ENCODE measurements at regions not wholly inside any gene's neighbourhood (a gene's known extent, or its start where the extent isn't known, plus 50 kb on each side); places are given as distances from the start of the nearest gene placed in this dataset.

DNA sequence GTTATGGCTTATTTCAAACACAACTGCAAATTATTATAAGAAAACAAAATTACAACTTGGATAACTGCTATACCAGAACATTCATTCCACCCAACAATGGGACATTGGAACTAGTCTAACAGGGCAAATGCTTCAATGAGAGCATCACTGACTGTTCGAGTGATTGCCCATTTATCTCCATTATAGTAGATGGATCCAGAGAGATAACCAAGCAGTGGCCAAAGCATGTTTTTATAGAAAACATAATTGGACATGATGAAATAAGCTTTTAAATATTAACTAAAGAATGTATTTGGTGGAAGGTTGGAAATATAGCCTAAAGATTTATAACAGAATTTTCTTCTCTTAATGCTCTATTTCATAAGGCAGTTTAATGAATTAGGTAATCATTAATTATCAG is 634.8 kb downstream of the NUP35 start (continued):
- TF ChIP-seq, protein P1, sequence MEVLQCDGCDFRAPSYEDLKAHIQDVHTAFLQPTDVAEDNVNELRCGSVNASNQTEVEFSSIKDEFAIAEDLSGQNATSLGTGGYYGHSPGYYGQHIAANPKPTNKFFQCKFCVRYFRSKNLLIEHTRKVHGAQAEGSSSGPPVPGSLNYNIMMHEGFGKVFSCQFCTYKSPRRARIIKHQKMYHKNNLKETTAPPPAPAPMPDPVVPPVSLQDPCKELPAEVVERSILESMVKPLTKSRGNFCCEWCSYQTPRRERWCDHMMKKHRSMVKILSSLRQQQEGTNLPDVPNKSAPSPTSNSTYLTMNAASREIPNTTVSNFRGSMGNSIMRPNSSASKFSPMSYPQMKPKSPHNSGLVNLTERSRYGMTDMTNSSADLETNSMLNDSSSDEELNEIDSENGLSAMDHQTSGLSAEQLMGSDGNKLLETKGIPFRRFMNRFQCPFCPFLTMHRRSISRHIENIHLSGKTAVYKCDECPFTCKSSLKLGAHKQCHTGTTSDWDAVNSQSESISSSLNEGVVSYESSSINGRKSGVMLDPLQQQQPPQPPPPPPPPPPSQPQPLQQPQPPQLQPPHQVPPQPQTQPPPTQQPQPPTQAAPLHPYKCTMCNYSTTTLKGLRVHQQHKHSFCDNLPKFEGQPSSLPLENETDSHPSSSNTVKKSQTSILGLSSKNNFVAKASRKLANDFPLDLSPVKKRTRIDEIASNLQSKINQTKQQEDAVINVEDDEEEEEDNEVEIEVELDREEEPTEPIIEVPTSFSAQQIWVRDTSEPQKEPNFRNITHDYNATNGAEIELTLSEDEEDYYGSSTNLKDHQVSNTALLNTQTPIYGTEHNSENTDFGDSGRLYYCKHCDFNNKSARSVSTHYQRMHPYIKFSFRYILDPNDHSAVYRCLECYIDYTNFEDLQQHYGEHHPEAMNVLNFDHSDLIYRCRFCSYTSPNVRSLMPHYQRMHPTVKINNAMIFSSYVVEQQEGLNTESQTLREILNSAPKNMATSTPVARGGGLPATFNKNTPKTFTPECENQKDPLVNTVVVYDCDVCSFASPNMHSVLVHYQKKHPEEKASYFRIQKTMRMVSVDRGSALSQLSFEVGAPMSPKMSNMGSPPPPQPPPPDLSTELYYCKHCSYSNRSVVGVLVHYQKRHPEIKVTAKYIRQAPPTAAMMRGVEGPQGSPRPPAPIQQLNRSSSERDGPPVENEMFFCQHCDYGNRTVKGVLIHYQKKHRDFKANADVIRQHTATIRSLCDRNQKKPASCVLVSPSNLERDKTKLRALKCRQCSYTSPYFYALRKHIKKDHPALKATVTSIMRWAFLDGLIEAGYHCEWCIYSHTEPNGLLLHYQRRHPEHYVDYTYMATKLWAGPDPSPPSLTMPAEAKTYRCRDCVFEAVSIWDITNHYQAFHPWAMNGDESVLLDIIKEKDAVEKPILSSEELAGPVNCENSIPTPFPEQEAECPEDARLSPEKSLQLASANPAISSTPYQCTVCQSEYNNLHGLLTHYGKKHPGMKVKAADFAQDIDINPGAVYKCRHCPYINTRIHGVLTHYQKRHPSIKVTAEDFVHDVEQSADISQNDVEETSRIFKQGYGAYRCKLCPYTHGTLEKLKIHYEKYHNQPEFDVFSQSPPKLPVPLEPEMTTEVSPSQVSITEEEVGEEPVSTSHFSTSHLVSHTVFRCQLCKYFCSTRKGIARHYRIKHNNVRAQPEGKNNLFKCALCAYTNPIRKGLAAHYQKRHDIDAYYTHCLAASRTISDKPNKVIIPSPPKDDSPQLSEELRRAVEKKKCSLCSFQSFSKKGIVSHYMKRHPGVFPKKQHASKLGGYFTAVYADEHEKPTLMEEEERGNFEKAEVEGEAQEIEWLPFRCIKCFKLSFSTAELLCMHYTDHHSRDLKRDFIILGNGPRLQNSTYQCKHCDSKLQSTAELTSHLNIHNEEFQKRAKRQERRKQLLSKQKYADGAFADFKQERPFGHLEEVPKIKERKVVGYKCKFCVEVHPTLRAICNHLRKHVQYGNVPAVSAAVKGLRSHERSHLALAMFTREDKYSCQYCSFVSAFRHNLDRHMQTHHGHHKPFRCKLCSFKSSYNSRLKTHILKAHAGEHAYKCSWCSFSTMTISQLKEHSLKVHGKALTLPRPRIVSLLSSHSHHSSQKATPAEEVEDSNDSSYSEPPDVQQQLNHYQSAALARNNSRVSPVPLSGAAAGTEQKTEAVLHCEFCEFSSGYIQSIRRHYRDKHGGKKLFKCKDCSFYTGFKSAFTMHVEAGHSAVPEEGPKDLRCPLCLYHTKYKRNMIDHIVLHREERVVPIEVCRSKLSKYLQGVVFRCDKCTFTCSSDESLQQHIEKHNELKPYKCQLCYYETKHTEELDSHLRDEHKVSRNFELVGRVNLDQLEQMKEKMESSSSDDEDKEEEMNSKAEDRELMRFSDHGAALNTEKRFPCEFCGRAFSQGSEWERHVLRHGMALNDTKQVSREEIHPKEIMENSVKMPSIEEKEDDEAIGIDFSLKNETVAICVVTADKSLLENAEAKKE (CRISPR knock-in tag; IDR thresholded peaks at IDR 0.05): no peak
- TF ChIP-seq, protein P2, sequence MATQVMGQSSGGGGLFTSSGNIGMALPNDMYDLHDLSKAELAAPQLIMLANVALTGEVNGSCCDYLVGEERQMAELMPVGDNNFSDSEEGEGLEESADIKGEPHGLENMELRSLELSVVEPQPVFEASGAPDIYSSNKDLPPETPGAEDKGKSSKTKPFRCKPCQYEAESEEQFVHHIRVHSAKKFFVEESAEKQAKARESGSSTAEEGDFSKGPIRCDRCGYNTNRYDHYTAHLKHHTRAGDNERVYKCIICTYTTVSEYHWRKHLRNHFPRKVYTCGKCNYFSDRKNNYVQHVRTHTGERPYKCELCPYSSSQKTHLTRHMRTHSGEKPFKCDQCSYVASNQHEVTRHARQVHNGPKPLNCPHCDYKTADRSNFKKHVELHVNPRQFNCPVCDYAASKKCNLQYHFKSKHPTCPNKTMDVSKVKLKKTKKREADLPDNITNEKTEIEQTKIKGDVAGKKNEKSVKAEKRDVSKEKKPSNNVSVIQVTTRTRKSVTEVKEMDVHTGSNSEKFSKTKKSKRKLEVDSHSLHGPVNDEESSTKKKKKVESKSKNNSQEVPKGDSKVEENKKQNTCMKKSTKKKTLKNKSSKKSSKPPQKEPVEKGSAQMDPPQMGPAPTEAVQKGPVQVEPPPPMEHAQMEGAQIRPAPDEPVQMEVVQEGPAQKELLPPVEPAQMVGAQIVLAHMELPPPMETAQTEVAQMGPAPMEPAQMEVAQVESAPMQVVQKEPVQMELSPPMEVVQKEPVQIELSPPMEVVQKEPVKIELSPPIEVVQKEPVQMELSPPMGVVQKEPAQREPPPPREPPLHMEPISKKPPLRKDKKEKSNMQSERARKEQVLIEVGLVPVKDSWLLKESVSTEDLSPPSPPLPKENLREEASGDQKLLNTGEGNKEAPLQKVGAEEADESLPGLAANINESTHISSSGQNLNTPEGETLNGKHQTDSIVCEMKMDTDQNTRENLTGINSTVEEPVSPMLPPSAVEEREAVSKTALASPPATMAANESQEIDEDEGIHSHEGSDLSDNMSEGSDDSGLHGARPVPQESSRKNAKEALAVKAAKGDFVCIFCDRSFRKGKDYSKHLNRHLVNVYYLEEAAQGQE (IDR thresholded peaks at IDR 0.05; ENCODE audit: unreplicated experiment): no peak
- TF ChIP-seq EZH2phosphoT487 (IDR thresholded peaks at IDR 0.05; ENCODE audit: unreplicated experiment) (no peak), POLR2AphosphoS5 (IDR thresholded peaks at IDR 0.05; ENCODE audit: low read depth) (no peak)

DNA sequence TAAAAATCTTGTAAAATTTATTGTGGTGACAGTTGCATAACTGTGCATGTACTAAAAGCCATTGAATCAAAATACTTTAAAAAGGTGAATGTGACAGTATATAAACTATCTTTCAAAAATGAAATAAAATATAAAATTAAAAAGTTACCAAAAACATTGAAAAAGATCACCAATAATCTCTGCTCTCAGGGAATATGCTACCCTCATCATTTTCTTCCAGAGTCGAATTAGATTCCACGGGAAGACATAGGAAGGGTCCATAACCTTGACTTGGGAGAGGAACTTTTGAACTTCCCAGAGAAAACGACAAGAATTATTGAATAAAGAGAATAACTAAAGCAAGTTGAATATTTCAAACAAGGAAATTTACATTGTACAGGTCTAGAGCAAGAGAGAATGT is 649.5 kb downstream of the NUP35 start:
- Mint-ChIP-seq H3K36me3 (ENCODE audit: low read depth) (peaks cover 5% of the 10 kb centered on the region; the same call in 1 of the 3 replicates), H3K4me1 (0 out of 3 replicates have a peak, but pooled peaks cover 2% of the 10 kb centered on the region), H3K27me3 (ENCODE audit: insufficient read depth, low read depth, poor library complexity) (no peaks in the 10 kb centered on the region), H3K27ac (no peak overlapping the region), H3K4me3 (no peak overlapping the region), H3K9me3 (peaks cover 4% of the 10 kb centered on the region; the same call in 1 of the 3 replicates)
- DNase-seq (ENCODE audit: low spot score): no peak
- 0 out of 2 replicates have a peak, but pooled peaks cover 3% of the 10 kb centered on the region for H3K9me2 ChIP-seq (ENCODE audit: insufficient read depth)
- no peaks in the 10 kb centered on the region for H4K20me1 ChIP-seq (replicated peaks; ENCODE audit: insufficient read depth)
- no peak overlapping the region for H3K4me2 ChIP-seq
- H3K27me3 ChIP-seq (ENCODE audit: insufficient read depth): no peaks in the 10 kb centered on the region
- H3K4me3 ChIP-seq: no peak overlapping the region
- no peak overlapping the region for H2AFZ ChIP-seq
- no peaks in the 10 kb centered on the region for H3F3A ChIP-seq (replicated peaks; ENCODE audit: low read depth)
- no peaks in the 10 kb centered on the region for H3K4me1 ChIP-seq (ENCODE audit: insufficient read depth)
- no peak for ATAC-seq
- no peak overlapping the region for H3K27ac ChIP-seq (ENCODE audit: low read depth)
- TF ChIP-seq STAT1 (IDR thresholded peaks at IDR 0.05; ENCODE audit: unreplicated experiment) (no peak), POLR2AphosphoS5 (IDR thresholded peaks at IDR 0.05; ENCODE audit: low read depth) (no peak), EZH2 (IDR thresholded peaks at IDR 0.05; ENCODE audit: low read depth, unreplicated experiment) (no peak)
- TF ChIP-seq, protein P3, sequence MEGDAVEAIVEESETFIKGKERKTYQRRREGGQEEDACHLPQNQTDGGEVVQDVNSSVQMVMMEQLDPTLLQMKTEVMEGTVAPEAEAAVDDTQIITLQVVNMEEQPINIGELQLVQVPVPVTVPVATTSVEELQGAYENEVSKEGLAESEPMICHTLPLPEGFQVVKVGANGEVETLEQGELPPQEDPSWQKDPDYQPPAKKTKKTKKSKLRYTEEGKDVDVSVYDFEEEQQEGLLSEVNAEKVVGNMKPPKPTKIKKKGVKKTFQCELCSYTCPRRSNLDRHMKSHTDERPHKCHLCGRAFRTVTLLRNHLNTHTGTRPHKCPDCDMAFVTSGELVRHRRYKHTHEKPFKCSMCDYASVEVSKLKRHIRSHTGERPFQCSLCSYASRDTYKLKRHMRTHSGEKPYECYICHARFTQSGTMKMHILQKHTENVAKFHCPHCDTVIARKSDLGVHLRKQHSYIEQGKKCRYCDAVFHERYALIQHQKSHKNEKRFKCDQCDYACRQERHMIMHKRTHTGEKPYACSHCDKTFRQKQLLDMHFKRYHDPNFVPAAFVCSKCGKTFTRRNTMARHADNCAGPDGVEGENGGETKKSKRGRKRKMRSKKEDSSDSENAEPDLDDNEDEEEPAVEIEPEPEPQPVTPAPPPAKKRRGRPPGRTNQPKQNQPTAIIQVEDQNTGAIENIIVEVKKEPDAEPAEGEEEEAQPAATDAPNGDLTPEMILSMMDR (conservative IDR thresholded peaks at IDR 0.05; ENCODE audit: low read depth in 2 of 2): no peak
- H3K79me2 ChIP-seq (replicated peaks; ENCODE audit: insufficient read depth): no peaks in the 10 kb centered on the region
- no peaks in the 10 kb centered on the region for H3K36me3 ChIP-seq (ENCODE audit: insufficient read depth)

Measured in GM23338 (cell line).